ENCODE measurements at regions not wholly inside any gene's neighbourhood (a gene's known extent, or its start where the extent isn't known, plus 50 kb on each side); places are given as distances from the start of the nearest gene placed in this dataset.
A peak's percentile ranks its signal among the peaks of the same experiment; 100 is the strongest.
"Not testable (repeated sequence)": the region's sequence is repeated elsewhere in the genome, so short reads cannot be mapped to it uniquely, and the experiment has no call there.

DNA sequence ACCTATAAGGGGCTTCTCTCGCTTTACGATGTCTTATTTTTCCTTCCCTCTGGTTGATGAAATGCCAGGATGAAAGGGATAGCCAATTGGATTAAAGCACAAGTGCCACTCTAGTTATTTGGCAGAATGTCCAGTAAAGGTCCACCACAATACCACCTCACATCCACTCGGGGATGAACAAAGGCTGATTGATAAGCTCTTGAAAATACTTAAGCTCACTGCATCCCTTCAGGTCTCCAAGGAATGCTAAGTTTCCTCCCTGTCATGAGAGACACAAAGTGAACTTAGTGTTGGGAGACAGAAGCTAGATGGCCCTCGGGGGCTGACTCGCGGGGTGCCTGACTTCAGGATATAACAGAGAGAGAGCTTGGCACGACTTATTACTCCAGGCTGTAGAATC is 185.9 kb upstream of the ZNF644 start:
- not testable (repeated sequence) for DNase-seq

DNA sequence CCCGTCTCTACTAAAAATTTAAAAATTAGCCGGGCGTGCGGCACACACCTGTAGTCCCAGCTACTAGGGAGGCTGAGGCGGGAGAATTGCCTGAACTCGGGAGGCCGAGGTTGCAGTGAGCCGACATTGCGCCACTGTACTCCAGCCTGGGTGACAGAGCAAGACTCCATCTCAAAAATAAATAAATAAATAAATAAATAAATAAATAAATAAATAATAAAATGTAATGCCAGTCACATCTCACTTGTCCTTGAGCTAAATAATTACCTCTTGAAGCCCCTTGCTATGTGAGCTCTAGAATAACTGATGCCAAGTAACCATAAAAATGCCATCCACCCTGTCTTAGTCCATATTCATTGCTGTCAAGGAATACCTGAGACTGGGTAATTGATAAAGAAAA is 182.3 kb upstream of the ZNF644 start:
- DNase-seq: not testable (repeated sequence)

DNA sequence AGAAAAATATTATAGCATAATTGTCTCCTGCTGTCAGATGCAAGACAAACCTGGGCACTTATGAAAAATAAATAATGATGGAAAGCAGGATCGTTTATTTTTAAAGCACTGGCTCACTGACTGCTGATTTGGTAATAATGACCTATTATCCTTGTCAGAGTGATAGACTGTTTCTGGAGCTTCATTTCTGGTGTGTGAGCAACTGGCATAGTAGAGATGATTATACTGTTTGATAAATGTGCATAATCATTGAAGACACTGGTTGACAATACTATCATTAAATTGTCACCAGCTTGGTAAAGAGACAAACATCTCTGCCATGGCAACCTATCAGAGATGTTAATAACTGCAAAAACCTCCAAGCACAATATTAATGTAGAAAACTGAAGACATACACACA is 179.9 kb upstream of the ZNF644 start:
- DNase-seq: peak; percentile 47

DNA sequence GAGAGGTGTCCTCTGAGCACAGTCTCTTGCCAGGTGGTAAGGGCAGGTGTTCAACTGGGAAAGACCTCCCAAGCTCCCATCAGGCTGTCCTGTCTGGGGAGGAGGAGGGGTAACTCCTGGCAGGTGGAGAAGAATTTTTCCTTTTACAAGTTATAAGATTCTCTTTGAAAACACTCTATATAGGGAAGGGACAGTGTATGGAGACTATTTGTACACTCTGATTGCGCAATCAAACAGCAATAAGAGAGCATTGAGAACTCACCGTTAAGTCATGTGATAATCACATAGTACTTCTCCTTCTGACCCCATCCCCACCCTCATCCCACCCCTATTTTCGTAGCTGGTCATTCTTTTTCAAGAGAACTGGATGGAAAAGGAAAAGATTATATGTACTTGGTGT is 179.3 kb upstream of the ZNF644 start:
- peak; percentile 18 for DNase-seq

DNA sequence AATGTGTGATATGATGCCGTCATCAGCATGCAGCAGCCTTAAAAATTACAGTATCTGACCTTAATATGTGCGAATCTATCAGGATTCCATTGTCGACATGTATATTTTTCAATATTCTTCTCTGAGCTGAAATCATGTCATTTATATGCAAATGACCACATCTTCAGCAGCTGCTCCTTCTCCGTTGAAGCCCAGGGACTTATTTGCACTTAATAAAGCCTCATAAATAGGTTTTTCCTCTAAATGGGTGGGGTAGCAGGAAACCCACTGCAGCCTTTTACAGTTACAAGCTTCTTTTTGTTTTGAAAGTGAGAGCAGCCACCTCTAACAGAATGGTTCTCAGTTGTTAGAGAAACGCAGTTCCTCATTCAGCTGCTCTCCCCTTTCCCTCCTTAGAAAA is 178.8 kb upstream of the ZNF644 start:
- no peak for DNase-seq

DNA sequence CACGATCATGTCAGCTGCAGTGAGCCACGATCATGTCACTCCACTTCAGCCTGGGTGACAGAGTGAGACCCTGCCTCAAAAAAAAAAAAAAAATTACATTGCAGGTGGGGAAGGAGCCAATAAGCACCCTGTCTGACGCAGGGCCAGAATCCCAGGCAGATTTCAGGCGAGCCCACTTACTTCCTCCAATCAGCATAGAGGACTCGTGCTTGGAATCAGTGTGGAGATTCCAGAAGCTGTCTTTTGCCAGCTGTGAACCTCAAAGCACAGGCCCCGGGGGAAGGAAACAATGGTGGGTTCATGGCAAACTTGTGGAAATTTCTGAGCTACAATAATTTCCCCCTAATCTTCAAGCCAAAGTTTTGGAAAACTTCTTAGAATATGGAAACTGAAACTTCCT is 178.2 kb upstream of the ZNF644 start:
- no peak for DNase-seq

DNA sequence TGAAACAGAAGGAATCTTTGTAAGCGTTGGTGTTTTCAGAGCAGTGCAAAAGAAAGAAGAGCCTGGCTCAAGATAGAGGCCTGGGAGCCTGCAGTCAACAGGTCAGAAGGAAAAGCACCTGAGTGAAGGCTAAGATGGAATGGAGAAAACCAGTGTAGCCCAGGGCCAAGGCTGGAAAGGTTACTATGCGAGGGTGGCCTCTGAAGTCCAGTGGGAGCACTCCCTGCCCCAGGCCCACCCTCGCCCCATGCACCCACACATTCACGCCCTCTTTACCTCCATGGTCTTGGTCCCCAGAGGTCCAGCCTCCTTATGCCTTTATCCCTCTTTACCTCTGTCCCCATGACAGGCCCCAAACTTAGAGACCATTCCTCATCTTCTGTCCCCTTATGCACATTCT is 169.2 kb upstream of the ZNF644 start:
- DNase-seq: no peak

DNA sequence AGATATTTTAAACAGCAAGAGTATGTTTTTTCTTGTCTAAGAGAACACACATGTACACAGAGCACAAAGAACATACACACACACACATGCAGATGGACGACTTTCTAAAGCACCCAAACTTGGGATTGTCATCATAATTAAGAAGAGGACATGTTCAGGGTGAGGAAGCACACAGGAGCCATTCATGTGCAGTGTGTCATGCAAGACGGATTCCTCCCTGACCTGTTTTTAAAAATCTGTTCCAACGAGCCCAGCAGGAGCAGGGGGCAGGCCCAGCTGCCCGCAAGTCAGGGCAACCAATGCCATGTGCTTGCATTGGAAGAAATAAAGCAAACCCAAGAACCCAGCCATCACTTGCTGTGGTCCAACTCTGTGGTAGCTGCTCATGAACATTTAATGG is 167.3 kb upstream of the ZNF644 start:
- DNase-seq: no peak

DNA sequence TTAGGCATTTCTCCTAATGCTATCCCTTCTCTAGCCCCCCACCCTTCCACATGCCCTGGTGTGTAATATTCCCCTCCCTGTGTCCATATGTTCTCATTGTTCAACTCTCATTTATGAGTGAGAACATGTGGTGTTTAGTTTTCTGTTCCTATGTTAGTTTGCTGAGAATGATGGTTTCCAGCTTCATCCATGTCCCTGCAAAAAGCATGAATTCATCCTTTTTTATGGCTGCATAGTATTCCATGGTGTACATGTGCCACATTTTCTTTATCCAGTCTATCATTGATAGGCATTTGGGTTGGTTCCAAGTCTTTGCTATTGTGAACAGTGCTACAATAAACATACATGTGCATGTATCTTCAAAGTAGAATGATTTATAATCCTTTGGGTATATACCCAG is 161.0 kb upstream of the ZNF644 start:
- not testable (repeated sequence) for DNase-seq

DNA sequence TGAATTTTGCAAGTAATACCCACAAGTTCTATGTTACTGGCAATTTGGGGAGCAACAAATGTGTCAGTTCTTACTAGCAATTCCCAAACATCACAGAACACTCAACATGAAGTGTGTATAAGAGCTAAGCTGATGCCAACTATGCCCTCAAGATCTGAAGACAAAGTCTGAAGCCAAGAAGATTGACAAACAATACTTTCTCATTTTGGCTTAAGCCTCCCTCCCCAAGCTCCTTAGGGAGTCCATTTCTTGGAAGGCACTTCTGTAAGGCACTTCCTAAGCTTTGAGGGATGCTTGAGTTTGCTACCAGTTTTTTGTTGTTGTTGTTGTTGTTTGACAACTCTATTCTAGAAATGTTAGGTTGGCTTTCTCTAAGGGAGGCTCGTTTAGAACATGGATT is 154.4 kb upstream of the ZNF644 start:
- DNase-seq: no peak

DNA sequence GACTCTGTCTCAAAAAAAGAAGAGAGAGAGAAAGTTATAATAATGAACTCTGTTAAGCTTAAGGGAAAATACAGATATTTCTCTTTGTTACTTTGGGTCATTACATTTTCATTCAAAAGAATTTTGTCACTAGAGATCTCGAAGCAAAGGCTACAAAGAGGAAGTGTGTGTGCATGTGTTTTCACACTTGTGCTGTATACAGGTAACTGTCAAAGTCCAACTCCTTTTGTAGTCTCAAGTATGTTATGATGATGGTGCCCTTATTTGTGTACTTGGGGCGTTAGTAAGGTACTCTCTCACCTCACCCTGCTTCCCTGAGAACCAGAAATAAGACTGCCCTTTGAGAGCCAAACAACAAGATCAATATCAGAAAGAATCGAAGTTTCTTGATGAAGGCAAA is 152.9 kb upstream of the ZNF644 start:
- DNase-seq: no peak

DNA sequence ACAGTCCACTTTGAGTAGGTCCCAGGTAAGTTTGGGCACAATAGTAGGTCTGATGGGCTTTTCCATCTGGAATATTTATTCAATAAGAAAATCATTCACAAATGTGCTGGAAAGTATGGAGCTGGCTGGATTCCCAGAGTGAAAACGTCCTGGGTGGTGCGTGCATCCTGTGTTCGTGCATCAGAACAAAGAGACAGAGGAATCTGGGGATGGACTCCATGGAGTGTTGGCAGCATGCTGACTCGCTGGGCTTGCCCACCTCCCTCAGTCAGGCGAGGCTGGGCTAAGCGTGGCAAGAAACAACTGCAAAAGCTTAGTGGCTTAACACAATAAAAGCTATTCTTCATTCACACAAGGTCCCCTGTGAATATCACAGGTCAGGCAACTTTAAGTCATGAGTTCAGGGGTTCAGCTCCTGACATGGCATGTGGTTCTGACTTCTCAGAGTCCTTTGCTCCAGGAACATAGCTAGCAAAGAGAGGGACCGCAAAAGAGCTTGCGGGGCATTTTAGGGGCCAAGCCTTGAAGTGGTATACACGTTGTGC is 151.6 kb upstream of the ZNF644 start:
- peak; percentile 59 for DNase-seq

DNA sequence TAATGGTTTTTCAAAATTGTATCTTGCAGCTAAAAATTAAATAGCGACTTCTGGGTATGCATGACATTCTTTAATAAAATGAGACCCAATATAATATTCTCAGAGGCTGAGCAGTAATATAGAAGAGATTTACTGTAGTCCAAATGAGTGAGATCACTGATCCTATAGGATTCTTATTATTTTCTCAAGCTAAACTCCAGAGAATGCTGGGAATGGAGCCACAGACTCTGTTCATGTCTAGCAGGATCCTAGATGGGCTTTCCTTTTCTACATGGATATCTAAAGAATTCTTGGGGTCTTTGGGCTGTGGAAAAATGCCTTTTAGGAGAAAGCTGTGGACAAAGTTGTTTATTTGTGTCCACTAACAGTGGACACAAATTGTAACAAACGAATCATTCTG is 150.7 kb upstream of the ZNF644 start:
- no peak for DNase-seq

DNA sequence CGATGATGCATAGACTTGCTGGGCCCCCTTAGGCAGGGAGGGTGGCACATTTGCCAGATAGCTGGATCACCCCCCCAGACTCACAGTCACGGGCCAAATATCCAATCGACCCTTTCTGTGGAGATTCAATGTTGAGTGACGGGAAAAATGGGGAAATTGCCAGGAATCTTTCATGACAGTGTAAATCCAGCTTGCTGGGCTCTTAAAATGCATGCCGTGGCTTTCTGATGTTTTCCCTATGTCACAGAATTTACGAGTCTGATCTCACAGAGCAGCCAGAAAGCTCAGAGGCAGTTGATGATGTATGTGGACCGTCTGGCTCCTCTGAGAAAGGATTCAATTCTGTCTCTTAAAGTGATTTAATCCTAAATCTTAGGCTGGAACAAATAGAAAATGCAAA is 150.1 kb upstream of the ZNF644 start:
- DNase-seq: no peak

DNA sequence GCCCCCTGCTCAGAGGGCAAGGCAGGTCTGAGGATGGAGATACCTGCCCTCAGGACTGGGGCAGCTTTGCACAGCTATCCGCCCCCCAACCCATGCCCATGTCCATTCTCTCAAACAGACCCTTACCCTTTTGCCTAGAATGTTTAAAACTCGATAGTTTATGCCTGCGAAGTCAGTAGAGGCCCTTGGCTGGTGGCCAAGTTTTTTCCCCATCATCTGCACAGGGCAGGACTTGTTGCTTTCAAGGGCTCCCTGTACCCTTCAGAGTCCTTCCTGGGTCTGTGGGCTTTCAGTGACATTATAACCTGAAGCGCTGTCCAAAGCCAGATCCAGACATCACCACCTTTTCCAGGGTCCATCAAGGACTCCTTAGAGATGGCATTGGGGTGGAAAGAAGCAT is 148.7 kb upstream of the ZNF644 start:
- no peak for DNase-seq

DNA sequence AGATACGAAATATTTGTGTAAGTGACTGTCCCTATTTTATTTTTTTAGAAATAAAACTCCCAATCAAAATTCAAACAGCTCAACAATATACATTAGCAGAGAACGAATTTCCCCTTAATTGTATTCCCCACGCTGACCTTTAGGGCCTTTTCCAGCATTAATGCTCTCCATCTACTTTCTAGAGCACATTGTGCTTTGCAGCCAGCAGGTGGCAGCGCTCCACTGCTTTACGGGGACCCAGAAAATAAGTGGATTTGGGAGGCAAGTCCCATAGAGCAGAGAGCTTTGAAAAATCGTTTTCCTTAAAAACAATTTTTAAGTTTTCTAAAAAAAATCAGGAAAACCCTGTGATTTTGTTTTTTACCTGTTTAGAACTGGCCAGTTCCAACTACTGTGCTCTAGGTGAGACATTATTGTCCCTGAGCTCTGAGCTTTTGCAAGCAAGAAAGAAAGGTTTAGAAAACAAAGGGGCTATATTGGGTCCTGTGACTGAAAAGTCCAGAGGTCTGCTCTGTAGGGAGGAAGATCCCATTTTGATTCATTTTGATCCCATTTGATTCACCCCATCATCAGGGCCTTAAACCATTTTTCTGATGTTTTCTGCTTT is 144.4 kb upstream of the ZNF644 start:
- DNase-seq: peak; percentile 57

DNA sequence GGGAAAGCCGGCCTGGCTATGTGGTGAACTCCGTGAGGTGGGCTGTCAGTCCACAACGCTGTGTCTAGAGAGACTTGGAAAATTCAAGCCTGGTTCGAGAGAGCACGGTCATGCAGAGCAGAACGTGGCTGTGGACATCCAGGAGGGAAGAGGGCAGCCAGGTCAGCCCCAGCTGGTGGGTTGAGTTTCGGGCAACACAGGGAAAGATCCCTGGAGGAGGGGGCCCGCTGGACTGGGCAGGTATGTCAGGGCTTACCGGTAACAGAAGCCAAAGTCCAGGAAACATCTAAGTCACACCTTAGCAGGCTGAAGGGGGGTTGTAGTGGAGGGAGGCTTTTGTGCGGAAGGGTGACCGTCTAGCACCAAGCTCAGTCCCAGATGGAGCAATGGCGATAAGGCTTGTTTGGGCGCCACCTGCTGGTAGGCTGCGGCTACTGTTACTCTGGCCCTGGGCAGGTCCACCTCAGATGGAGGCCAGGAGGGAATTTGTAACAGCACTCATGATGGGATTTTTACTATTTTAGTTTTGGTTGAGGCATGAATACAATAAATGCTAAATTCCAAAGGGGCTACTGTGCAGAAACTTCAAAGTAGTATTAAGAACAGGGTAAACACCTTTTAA is 143.3 kb upstream of the ZNF644 start:
- peak; percentile 48 for DNase-seq

DNA sequence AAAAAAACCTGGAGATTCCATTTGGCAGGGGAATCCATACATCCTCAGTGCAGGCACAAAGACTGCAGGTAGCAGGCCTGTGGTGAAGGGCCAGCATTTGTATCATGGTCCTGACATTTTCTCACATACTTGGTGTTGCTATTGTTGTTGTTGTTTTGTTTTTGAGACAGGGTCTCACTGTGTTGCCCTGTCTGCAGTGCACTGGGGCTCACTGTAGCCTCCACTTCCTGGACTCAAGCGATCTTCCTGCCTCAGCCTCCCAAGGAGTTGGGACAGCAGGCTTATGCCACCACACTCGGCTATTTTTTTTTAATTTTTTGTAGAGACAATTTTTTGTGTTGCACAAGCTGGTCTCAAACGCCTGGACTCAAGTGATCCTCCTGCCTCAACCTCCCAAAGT is 140.8 kb upstream of the ZNF644 start:
- no peak for DNase-seq

DNA sequence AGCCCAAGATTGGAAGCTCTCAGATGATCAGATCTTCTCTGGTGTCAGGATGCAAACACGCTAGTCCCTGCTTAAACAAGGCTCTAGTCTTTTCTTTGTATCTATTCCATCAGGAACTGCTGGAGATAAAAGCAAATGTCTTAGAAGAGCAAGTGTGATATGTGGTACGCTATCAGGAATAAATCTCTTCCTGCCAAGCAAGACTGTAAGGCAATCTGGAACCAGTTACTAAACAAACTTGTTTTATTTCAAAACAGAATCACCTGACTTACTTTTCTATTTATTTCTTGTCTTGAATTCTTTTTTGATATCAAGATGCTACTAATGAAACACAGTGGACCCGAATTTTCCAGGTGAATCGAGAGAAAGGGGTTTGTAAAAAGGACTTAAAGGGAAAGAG is 139.9 kb upstream of the ZNF644 start:
- no peak for DNase-seq

DNA sequence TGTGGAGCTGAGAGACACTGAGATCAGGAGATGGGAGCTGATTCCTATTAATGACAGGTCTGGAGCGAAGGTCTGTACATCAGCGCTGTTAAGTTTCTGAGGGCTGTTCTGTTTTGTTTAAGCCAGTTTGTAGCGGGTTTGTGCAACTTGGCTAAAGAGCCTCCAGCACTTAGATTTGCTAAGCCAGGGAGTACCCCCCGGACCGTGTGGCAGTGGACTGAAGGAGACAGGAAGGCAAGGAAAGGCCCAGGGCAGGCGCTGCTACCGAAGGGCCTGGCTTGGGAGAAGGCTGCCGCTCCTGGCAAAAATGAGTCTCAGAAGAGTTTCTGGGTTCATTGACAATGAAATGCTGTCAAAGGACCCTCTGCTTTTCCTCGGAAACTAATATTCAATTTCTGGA is 139.3 kb upstream of the ZNF644 start:
- DNase-seq: no peak

DNA sequence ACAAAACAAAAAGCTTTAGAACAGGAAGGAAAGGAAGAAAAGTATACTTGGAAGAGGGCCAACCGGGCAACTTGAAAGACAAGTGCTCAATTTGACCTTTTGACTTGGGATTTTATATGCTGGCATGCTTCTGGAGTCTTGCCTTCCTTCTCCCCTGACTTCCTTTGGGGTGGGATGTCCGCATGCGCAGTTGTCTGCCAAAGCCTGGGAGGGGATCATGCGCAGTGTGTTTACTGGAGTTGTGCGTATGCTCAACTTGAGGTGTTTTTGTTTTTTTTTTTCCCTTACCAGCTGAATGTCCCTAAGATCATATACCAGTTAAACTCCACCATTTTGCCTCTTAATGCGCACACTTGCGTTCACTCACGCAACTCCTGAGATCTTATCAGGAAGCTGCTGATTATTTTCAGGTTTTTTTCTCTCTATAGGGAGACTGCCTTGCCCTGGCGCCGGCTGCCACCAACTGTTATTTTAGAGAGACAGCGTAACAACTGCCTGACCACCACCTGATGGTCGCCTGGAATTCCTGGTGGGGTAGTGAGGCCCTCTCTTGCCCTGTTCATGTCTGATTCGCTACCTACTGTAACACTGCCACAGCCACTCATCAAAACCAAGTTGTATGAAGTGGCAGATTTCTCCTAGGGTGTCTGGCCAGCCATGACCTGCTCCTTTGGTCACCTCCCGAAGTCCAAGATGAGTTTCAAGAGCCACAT is 138.7 kb upstream of the ZNF644 start:
- DNase-seq: no peak

DNA sequence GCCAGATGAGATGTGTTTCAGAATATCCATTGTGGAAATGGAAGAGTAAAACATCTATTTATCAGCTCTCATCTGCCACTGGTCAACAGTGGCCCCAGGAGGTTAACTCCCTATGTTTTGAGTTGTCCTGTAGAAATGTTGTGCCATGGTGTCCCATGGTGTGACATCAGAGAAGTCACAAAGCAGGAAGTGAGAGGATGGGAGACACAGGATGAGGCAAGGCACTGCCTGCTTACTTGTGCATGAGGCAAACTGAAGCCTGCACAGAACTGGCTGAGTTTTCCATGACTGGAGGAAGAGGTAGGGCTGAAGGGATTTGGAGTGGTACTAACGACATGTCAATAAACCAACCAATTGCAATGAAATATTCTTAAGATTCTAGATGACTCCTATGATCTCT is 131.5 kb upstream of the ZNF644 start:
- DNase-seq: no peak

DNA sequence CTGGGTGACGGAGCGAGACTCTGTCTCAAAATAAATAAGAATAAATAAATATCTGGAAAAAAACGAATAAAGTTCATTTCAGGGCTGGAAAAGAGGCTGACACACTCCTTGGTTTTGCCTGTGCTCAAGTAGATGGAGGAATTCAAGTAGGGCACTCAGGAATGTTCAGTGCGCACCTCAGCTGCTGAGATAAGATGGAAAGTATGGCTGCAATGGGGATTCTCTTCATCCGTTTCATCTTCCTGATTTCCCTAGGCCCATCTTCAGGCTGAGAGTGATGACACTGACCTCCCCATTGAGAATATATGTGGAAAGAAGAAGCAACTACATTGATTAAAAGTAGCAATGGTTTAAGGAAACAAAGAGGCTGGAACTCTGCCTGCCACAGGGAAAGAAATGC is 130.5 kb upstream of the ZNF644 start:
- DNase-seq: no peak

DNA sequence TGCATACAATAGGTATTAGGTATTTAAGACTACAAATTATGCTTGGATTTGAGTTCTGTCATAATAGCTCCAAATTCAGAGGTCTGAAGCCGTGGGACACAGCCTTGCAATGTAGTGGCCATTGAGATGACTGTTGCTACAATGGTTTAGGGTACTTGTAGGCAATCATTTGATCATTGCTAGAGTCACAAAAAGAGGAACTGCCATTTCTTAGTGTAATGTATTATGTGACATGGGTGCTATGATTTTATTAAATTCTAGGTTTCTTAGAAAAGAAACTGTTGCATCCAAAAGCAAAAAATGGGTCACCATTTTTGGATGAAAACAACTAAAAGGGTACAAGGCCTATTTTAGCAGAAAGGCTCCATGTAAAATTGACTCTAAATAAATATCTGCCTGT is 129.9 kb upstream of the ZNF644 start:
- no peak for DNase-seq

Data from COR-L47 (cell line).